ENCODE measurements at regions not wholly inside any gene's neighbourhood (a gene's known extent, or its start where the extent isn't known, plus 50 kb on each side); places are given as distances from the start of the nearest gene placed in this dataset.

GRCh38 chr6:126153661-126154060, 167.3 kb downstream of the TRMT11 start:
- intact Hi-C loops (cut with DNase I), result no loop called here
- H3K4me3 ChIP-seq, result no peak overlapping the region
- no peak overlapping the region for H3K27ac ChIP-seq
- peak; percentile 50 for ATAC-seq
- H3K36me3 ChIP-seq, result no peaks in the 10 kb centered on the region
- DNase-seq, result peak in 2 of 4 donors; percentile 70 to 76
- no peaks in the 10 kb centered on the region for H3K9me3 ChIP-seq
- H3K4me1 ChIP-seq, result no peaks in the 10 kb centered on the region
- TF ChIP-seq CTCF (IDR thresholded peaks at IDR 0.05), result no peak
- H3K27me3 ChIP-seq, result no peaks in the 10 kb centered on the region

- H3K9me3 ChIP-seq, result peaks cover 0 to under 1% of the 10 kb centered on the region in 2 donors
- no peak for TF ChIP-seq CTCF (IDR thresholded peaks at IDR 0.05)
- DNase-seq (no peak), ATAC-seq (no peak)
- no peak overlapping the region for H3K4me3 ChIP-seq
- H3K27me3 ChIP-seq, result no peaks in the 10 kb centered on the region
- no peaks in the 10 kb centered on the region for H3K4me1 ChIP-seq
- intact Hi-C loops (cut with DNase I), result no loop called here
- H3K27ac ChIP-seq, result no peak overlapping the region
- no peaks in the 10 kb centered on the region for H3K36me3 ChIP-seq
These were observed 170.6 kb downstream of the TRMT11 start for GRCh38 chr6:126156973-126157372.

GRCh38 chr6:126167726-126168125, 172.2 kb upstream of the CENPW start:
- TF ChIP-seq CTCF (IDR thresholded peaks at IDR 0.05), result no peak
- intact Hi-C loops (cut with DNase I), result no loop called here
- Histone ChIP-seq H3K4me3 (no peak overlapping the region), H3K27me3 (no peaks in the 10 kb centered on the region), H3K36me3 (no peaks in the 10 kb centered on the region), H3K4me1 (no peaks in the 10 kb centered on the region), H3K9me3 (peaks cover 0 to 9% of the 10 kb centered on the region in 2 donors), H3K27ac (no peak overlapping the region)
- ATAC-seq (no peak), DNase-seq (peak in 2 of 4 donors; percentile 28 to 34)

- no peaks in the 10 kb centered on the region for H3K27me3 ChIP-seq
- TF ChIP-seq CTCF (IDR thresholded peaks at IDR 0.05), result no peak
- H3K27ac ChIP-seq, result no peak overlapping the region
- no peak for ATAC-seq
- DNase-seq, result no peak
- no peak overlapping the region for H3K4me3 ChIP-seq
- H3K9me3 ChIP-seq, result no peaks in the 10 kb centered on the region
- intact Hi-C loops (cut with DNase I), result no loop called here
- H3K36me3 ChIP-seq, result no peaks in the 10 kb centered on the region
- no peaks in the 10 kb centered on the region for H3K4me1 ChIP-seq
These were observed 169.5 kb upstream of the CENPW start for GRCh38 chr6:126170433-126170832.

- intact Hi-C loops (cut with DNase I), result no loop called here
- Histone ChIP-seq H3K4me3 (no peak overlapping the region), H3K27me3 (no peaks in the 10 kb centered on the region), H3K4me1 (no peaks in the 10 kb centered on the region), H3K36me3 (no peaks in the 10 kb centered on the region), H3K9me3 (no peaks in the 10 kb centered on the region), H3K27ac (no peak overlapping the region)
- no peak for TF ChIP-seq CTCF (IDR thresholded peaks at IDR 0.05)
- DNase-seq (no peak), ATAC-seq (peak; percentile 40)
These were observed 168.9 kb upstream of the CENPW start for GRCh38 chr6:126170978-126171382.
